ENCODE measurements at regions not wholly inside any gene's neighbourhood (a gene's known extent, or its start where the extent isn't known, plus 50 kb on each side); places are given as distances from the start of the nearest gene placed in this dataset.

- Histone ChIP-seq H2AFZ (ENCODE audit: low read depth, low read length, poor library complexity, severe bottlenecking) (no peak overlapping the region), H3K9me2 (ENCODE audit: insufficient read depth) (no peaks in the 10 kb centered on the region), H3K79me2 (ENCODE audit: insufficient read depth, low read length) (no peaks in the 10 kb centered on the region), H3K9ac (ENCODE audit: low read length) (no peak overlapping the region), H3K27me3 (ENCODE audit: insufficient read depth, low read length) (no peaks in the 10 kb centered on the region), H3K36me3 (ENCODE audit: control insufficient read depth in 1 of 2, insufficient read depth in 2 of 2, low read length in 2 of 2) (no peaks in the 10 kb centered on the region), H3K4me2 (ENCODE audit: low read length) (no peak overlapping the region), H3K4me1 (ENCODE audit: control insufficient read depth in 1 of 2, insufficient read depth in 2 of 2, low read length in 2 of 2) (no peaks in the 10 kb centered on the region), H3K9me3 (ENCODE audit: control insufficient read depth in 1 of 2, insufficient read depth in 1 of 2, low read depth in 1 of 2, low read length in 2 of 2) (peaks cover 40 to 46% of the 10 kb centered on the region in 2 experiments; a peak in 3 of 4 replicates), H4K20me1 (ENCODE audit: insufficient read depth) (no peaks in the 10 kb centered on the region), H3K27ac (ENCODE audit: low read depth, low read length) (no peak overlapping the region), H3K4me3 (replicated peaks in 1 of 2; ENCODE audit: low read depth in 1 of 2, low read length in 2 of 2) (no peak overlapping the region)
- BruUV-seq (replicated peaks) = no TSS peak
- intact Hi-C loops (cut with micrococcal nuclease) = no loop called here
- DNase-seq (ENCODE audit: low read depth, low spot score) (no peak), ATAC-seq (no peak)
- POLR2A ChIA-PET = no interaction called here
- CTCF ChIA-PET = no interaction called here
- TF ChIP-seq EZH2phosphoT487 (IDR thresholded peaks at IDR 0.05; ENCODE audit: borderline replicate concordance) = no peak
- no peak for TF ChIP-seq EGR1 (IDR thresholded peaks at IDR 0.05; ENCODE audit: low read depth)
- TF ChIP-seq YY1 (IDR thresholded peaks at IDR 0.05; ENCODE audit: extremely low read depth, insufficient replicate concordance, low read depth, low read length) = no peak
- TF ChIP-seq EZH2 (IDR thresholded peaks at IDR 0.05) = no peak
- no peak for TF ChIP-seq CBX3 (IDR thresholded peaks at IDR 0.05; ENCODE audit: low read depth)
- no peak for TF ChIP-seq REST (IDR thresholded peaks at IDR 0.05; ENCODE audit: low read depth)
- TF ChIP-seq CTCF (IDR thresholded peaks at IDR 0.05 in 2 of 3, conservative IDR thresholded peaks at IDR 0.05 in 1 of 3; ENCODE audit: borderline replicate concordance in 1 of 3, insufficient read depth in 1 of 3, low read depth in 2 of 3, low read length in 2 of 3) = no peak
- no peak for TF ChIP-seq ELF1 (IDR thresholded peaks at IDR 0.05; ENCODE audit: borderline replicate concordance, low read depth)
- no peak for TF ChIP-seq SP1 (IDR thresholded peaks at IDR 0.05; ENCODE audit: low read depth)
- TF ChIP-seq TCF7L2 (IDR thresholded peaks at IDR 0.05; ENCODE audit: borderline replicate concordance, extremely low read depth, insufficient read depth, insufficient read length) = no peak
- TF ChIP-seq SIN3A (IDR thresholded peaks at IDR 0.05; ENCODE audit: low read depth) = no peak
- TF ChIP-seq SRF (IDR thresholded peaks at IDR 0.05; ENCODE audit: low read depth) = no peak
- TF ChIP-seq ATF3 (IDR thresholded peaks at IDR 0.05) = no peak
- TF ChIP-seq ZBTB33 (IDR thresholded peaks at IDR 0.05; ENCODE audit: extremely low read depth, insufficient replicate concordance, low read length) = no peak
- no peak for TF ChIP-seq RAD21 (IDR thresholded peaks at IDR 0.05; ENCODE audit: low read depth)
- TF ChIP-seq MAX (IDR thresholded peaks at IDR 0.05) = no peak
- RAD21 ChIA-PET (ENCODE audit: low non-redundant PET in 1 of 2, low total read pairs in 2 of 2, uncharacterized antibody in 2 of 2, unreplicated experiment in 2 of 2) = no interaction called here
Measured at GRCh38 chr17:53278466-53278865, 544.3 kb upstream of the KIF2B start.

Measured in HCT116 (cell line).